Fibroblast of lung (primary cell): ENCODE measurements at regions not wholly inside any gene's neighbourhood (a gene's known extent, or its start where the extent isn't known, plus 50 kb on each side); places are given as distances from the start of the nearest gene placed in this dataset.

Experiments used
- CTCF ChIP-seq, 2 donors: IDR thresholded peaks in 1 of 2; conservative IDR thresholded peaks in 1 of 2; 1 replicate in 1 of 2; 2 replicates in 1 of 2; pipeline ENCODE4 v1.5.1; 2011 to 2012; ENCODE audit warnings: low read length in 2 of 2, control low read depth in 1 of 2, inconsistent platforms in 1 of 2, low read depth in 1 of 2, mild to moderate bottlenecking in 1 of 2
- EZH2 ChIP-seq: IDR thresholded peaks from 2 replicates; pipeline ENCODE4 v1.5.1; 2012; ENCODE audit warnings: low read length, control low read depth, mild to moderate bottlenecking; ENCODE audit errors: missing control alignments

DNA sequence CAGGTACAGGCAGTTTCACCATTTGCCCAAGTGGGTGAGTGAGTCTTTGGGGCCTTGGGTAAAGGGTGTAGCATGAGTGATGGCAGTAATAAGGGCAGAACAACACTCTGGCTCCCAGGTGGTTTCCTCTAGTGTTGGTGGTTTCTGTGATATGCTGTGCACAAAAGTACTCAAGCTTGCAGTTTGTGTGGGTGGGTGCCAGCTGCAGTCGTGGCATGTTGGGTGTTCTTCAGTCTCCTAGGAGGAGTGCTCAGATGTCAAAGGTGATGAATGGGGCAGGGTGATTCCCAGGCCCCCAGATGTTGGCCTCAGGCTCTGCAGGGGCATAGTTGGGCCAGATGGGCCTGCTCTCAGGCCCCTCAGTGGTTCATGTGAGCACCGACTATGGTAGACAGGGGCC lies 166.1 kb upstream of the KLF8 start:
- no peak for TF ChIP-seq CTCF (conservative IDR thresholded peaks at IDR 0.05 in 1 of 2, IDR thresholded peaks at IDR 0.05 in 1 of 2; ENCODE audit: low read depth in 1 of 2, low read length in 2 of 2)
- no peak for TF ChIP-seq EZH2
